ENCODE measurements at regions not wholly inside any gene's neighbourhood (a gene's known extent, or its start where the extent isn't known, plus 50 kb on each side); places are given as distances from the start of the nearest gene placed in this dataset.
"Not testable (repeated sequence)": the region's sequence is repeated elsewhere in the genome, so short reads cannot be mapped to it uniquely, and the experiment has no call there.

DNA sequence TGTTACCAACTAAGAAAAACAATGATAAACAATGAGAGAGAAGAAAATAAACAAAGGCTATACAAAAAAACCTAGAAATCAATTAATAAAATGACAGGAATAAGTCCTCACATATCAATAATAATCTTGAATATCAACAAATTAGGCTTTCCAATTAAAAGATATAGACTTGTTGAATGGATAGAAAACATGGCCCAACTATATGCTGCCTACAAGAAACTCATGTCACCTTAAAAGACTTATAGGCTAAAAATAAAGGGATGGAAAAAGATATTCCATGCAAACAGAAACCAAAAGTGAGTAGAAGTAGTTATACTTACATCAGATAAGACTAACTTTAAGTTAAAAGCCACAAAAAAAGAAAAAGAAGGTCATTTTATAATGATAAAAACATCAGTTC is 183.9 kb downstream of the MYRFL start:
- no peak for DNase-seq (ENCODE audit: low spot score)

DNA sequence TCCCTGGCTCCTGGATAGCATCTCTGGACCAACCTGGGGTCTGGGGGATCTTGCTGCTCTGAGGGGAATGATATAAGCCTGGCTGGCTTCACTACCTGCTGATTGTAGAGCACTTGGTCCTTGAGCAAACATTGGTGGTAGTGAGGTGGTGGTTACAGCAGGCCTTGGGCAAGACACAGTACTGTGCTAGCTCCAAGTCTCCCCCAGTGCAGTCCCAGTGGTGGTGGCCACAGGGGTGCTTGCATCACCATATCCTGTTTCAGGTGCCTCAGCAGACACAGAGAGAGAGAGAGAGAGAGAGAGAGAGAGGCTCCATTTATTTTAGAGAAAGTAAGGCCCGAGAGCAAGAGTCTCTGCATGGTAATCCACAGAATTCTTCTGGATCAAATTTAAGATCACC is 186.3 kb downstream of the MYRFL start:
- no peak for DNase-seq (ENCODE audit: low spot score)

DNA sequence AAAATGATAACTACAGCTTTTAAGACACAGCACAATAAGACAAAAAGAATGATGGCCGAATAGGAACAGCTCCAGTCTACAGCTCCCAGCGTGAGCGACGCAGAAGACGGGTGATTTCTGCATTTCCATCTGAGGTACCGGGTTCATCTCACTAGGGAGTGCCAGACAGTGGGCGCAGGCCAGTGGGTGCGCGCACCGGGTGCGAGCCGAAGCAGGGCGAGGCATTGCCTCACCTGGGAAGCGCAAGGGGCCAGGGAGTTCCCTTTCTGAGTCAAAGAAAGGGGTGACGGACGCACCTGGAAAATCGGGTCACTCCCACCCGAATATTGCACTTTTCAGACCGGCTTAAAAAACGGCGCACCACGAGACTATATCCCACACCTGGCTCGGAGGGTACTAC is 188.0 kb downstream of the MYRFL start:
- not testable (repeated sequence) for DNase-seq (ENCODE audit: low spot score)

DNA sequence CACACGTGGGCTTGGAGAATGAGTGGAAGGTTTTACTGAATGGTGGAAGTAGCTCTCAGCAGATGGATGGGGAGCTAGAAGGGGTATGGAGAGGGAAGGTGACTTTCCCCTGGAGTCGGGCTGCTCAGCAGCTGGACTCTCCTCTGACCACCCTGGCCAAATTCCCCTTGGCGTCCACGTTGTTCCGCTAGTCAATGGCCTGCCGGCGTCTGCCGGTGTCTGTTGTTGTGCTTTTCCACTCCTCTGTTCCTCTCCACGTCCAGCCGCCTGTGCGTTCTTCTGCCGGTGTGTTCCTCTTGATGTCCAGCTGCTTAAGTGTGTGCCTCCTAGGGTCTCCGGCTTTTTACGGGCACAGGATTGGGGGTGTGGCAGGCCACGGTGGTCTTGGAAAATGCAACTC is 203.5 kb downstream of the MYRFL start:
- DNase-seq (ENCODE audit: low spot score): no peak

DNA sequence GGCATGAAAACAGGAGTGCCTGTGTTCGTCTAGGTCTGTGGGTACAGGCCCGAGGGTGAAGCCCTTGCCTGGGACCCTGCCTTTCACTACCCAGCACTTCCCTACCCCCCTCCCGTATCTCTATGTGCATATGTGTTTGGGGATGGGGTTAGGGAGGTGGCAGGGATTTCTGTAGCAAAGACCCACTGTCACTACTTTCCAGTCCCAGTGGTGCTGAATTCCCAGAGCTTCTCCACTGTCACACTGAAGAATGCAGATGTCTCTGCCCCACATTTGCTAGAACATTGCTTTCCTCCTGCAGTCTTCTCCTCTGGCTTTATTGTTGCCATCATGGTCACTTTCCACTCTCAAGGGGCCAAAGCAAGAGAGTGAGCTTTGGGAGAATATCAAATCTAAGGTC is 203.9 kb downstream of the MYRFL start:
- DNase-seq (ENCODE audit: low spot score): no peak

DNA sequence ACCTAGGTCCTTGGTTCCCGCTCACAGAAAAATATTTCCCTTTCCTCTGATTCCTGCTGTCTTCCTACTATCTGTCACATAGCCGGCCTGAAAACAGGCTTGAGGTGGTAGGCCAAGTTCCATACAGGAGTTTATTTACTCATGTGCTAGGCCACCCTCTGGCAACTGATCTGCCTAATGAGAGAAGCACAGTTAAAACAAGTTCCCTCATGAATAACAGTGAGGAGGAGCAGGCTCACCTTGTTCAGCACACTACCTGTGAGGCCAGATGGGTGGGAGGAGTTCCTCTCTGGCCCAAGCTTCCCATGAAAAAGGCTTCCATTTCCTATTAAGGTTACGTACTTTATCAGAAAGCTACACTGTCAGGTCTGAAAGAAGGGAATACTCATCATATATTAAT is 206.0 kb downstream of the MYRFL start:
- no peak for DNase-seq (ENCODE audit: low spot score)

DNA sequence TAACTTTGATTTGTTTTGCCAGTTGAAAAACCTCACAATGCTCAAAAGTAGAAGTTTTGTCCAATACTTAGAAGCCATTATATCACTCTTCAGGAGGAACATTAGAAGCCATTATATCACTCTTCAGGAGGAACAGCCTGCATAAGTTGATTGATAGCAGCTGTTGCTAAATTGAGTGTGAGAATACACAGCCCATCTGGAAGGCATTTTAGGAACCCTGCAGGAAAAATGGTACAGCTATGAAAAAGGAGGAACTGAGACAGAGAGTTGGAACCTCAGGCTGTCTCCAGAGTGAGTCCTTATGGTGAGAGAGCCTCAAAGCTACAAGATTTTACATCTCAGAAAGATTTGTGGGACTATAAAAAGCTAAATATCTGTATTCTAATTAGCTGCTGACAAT is 207.0 kb downstream of the MYRFL start:
- DNase-seq (ENCODE audit: low spot score): no peak

DNA sequence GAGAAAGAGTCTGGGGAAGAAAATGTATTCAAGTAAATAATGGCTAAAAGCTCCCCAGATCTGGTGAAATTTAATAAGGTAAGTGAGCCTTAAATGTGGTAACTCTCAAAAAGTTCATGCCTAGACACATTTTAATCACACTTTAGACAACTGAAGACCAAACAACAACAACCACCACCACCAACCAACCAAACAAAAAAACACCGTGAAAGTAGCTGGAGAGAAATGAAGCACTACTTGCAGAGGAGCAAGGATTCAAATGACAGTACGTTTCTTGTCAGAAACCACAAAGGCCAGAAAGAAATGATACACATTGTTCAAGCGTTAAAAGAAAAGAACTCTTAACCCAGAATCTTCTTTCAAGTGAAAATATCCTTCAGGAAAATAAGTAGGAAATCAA is 208.3 kb downstream of the MYRFL start:
- DNase-seq (ENCODE audit: low spot score): no peak

DNA sequence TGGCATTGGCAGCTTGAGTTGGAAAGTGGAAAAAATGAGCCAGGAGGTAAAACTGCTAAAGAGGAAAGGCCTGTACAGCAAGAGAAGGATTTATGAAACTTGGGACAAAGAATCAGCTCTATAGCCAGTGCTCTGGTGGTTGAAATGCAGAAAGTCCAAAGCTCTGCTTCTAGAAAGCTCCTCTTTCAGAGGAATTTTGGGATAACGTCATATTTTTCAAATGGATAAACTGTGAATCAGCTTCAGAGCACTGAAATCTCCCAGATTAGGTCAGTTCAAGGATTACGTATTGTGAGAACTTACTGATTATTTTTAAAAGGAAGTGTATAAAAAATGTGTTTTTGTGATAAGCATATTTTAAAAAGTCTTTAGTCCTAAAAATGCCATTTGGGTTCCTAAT is 203.1 kb upstream of the CNOT2 start:
- no peak for DNase-seq (ENCODE audit: low spot score)

DNA sequence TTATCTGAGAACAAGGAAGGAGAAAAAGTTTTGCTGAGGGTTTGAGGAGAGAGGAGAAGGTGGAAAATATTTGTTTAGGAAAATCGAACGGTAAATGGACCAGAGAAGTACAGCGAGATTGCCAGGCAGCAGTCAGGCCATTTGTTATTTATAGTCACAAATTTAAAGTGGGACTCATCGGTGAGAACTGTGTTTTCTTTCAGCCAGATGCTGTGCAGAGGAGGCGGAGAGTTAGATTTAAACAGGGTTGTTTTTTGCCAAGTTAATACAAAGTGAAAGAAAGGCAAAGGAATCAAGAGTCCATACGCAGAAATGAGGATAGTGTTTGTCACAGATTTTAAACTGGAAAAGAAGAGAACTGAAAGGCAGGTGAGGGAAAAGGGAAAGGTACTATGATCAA is 200.6 kb upstream of the CNOT2 start:
- DNase-seq (ENCODE audit: low spot score): no peak

DNA sequence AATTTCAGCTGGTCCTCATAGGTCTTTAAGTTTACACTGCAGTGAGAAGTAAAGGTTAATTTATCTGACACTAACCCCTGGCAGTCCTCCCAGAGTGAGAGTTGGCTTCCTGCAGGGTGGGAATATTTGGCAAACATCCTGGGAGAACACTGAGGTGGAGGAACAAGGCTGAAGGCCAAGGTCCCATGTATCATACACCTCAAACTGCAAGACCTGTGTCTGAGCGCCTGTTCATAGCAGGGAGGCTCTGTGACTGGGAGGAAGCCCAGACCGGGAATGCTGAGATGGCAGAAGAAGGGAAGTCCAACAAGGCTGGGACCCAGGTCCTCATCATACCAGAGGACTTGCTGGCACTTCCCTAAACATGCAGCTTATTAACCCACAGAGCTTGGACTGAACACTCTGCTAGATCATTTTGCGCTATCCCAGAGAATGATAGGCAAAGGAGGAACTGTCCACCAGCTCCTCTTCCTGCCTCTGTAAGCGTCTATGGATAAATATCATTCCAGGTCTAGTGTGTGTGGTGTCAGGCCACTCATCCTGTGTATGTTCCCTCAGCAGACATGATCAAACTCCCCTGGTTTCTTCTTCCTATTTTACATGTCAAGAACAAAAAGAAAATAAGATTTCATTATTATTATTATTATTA is 199.6 kb upstream of the CNOT2 start:
- DNase-seq (ENCODE audit: low spot score): no peak

DNA sequence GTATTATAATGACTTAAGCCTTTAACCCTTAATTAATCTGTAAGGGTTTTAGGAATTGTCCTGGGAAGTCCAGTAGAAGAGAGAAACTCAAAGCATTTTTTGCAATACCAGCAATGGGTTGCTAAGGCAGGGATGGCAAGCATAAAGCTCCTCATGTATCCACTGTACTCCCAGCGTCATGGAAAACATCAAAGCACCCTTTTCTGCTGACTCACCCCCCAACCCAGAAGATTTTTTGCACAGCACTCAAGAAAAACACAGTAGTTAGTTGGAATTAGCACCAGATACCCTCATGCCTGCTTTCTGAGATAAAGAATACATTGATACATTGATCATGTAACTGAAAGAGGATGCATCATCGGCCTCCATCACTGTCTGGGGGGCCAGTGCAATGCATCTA is 199.1 kb upstream of the CNOT2 start:
- no peak for DNase-seq (ENCODE audit: low spot score)

DNA sequence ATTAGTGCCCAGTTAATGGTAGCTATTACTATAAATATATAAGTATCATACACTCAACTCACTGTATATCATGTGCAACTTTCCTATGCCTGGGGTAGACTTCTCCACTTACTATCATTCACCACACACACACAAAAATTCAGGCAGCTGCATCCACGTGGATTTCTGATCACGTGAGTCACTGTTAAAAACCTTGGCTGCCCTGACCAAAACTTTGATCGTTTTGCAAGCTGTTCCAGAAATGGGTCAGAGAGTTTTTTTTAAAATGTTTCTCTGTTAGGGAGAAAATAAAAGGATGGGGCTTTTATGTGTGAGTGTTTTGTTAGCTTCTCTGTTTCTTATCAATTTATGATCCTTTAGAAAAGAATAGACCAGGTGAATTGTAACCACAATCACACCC is 198.2 kb upstream of the CNOT2 start:
- DNase-seq (ENCODE audit: low spot score): no peak

DNA sequence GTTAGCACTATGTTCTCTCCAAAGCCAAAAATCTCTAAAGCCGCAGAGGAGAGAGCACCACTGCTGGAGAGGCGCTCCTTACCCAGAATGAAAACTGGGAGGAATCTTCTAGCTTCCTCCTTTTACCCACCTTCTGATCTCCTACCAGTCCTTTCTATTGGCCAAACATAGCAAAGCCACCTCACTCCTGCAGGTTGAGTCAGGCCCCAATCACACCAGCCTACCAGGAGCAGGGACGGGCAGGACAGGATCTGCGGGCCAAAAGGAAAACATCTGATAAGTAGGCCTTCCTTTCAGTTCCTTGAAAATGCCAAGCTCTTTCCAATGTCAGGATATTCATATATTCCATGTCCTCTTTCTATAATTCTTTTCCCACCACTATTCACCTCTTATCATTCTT is 197.7 kb upstream of the CNOT2 start:
- DNase-seq (ENCODE audit: low spot score): no peak

DNA sequence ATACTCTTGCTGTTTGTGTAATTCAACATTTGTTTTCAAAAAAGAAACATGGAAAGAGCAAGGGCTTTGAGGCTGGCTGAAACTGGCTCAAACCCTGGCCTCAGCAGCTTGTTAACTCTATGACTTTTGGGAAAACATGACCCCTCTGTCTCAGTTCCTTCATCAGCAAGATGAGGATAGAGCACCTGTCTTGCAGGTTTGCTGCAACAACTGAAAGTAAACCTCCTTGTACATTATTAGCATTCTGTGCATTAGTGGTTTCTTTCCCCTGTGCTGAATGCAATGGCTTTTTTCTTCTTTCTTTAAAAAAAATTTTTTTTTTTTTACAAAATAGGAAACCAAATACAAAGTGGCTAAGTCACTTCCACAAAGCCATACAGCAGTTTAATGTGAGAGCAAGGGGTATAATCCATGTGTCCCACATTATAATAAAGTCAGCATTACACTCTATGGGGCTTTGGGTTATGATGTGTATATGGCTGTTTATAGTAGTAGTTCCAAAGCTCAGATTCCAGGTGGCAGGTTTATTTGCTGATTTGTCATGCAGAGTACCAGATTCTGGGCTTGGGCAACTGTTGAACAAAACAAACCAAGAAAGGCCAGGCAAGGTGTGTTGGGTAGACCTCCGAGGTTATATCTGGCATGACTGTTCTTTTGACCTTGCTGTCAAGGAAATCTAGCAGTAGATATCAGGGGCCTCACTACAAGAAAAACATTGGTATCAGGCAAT is 194.5 kb upstream of the CNOT2 start:
- no peak for DNase-seq (ENCODE audit: low spot score)

DNA sequence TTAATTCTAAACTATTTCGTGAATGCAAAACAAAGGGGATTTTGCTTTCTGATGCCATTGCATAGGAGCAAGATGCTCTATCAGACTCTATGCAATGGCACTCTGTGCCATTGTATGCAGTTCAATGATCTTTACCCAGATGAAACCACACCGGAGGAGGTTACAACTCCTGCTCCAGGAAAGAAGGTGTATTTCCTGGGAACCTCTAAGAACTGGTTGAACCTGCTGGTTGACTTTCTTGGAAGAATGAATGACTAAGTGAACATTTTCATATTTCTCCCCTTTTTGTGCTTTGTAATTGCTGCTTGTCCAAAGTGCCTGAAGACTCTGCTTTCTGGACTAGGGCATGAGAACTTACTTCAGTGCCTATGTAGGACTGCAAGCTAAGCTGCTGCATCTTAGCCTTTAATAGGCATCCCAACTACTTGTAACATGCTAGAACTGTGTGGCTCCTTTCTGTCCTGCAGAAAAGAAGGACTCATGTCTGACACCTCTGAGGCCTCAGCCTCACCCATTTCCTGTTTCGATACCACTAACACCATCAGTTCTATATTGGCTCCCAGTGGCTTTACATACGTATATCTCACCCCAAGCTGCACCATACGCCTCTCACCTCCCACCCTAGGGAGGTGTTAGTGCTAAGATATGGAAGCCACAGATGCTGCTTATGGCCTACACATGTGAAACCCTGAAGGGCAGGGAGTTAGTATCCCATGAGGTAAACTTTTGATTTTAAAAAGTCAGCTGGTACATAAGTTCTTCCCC is 193.5 kb upstream of the CNOT2 start:
- DNase-seq (ENCODE audit: low spot score): peak; percentile 54

DNA sequence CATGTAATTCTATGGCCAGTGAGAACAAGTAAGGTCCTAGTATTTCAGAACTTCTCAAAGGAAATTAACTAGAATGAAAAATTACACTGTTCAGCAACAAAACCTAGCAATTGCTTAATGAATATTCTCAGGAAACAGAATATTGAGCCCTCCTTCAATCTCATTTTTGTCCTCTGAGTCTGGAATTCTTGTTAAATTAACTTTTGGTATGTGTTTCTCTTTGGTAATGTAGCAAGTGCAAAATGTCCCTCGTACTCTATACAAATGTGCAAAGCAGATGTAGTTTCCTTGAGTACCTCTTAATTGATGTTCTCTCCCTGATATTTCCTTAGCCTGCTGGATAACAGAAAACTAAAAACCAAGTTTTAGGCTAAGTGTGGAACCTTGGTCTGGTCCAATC is 190.8 kb upstream of the CNOT2 start:
- no peak for DNase-seq (ENCODE audit: low spot score)

DNA sequence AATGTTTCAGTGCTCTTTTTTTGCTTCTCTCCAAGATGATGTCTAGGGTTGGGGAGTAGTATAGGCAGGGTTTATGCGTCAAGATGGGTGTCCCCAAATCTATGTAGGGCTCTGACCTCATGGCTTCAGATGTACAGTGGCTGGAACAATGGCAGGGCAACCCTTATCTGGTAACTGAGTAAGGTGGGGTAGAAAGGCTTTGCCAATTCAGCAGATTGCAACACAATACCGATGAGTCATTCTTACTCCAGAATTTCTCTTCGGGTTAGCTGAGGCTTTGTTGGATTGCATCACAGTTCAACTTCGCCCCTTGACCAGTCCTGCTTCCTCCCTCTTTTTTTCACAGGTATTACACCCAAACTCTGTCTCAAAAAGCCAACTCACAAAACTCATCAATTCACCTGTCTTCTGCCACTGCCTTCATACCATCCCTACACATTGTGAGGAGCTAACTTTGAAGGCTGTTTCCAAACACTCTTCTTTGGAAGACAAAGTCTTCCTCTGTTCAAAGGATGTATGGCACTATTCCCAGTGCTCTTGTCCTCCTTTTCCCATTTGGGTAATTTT is 190.2 kb upstream of the CNOT2 start:
- peak; percentile 68 for DNase-seq (ENCODE audit: low spot score)

DNA sequence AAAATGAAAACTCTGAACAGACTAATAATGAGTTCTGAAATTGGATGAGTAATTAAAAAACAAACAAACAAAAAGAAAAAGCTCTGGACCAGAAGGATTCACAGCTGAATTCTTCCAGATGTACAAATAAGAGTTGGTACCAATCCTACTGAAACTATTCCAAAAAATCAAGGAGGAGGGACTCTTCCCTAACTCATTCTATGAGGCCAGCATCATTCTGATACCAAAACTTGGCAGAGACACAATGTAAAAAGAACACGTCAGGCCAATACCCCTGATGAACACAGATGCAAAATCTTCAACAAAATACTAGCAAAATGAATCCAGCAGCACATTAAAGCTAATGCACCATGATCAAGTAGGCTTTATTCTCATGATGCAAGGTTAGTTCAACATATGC is 183.9 kb upstream of the CNOT2 start:
- DNase-seq (ENCODE audit: low spot score): no peak

DNA sequence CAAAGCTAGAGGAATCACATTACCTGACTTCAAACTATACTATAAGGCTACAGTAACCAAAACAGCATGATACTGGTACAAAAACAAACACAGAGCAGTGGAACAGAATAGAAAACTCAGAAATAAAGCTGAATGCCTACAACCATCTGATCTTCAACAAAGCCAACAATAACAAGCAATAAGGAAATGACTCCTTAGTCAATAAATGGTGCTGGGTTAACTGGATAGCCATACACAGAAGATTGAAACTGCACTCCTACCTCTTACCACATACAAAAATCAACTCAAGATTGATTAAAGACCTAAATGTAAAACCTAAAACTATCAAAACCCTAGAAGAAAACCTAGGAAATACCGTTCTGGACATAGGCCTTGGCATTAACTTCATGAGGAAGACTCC is 182.6 kb upstream of the CNOT2 start:
- DNase-seq (ENCODE audit: low spot score): no peak

DNA sequence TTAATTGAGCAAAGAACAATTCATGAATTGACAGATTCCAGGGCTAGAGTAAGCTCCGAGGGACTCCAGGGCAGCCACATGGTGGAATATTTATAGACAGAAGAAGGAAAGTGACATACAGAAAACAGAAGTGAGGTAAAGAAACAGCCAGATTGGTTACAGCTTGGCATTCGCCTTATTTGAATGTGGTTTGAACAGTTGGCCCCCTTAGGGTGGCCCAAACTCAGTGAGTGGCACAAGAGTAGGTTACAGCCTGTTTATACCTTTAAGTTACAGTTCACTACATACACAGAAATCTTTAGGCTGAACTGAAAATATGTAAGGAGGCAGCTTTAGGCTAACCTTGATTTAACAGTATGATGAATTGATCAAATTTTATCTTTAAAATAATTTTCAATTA is 174.5 kb upstream of the CNOT2 start:
- DNase-seq (ENCODE audit: low spot score): no peak

DNA sequence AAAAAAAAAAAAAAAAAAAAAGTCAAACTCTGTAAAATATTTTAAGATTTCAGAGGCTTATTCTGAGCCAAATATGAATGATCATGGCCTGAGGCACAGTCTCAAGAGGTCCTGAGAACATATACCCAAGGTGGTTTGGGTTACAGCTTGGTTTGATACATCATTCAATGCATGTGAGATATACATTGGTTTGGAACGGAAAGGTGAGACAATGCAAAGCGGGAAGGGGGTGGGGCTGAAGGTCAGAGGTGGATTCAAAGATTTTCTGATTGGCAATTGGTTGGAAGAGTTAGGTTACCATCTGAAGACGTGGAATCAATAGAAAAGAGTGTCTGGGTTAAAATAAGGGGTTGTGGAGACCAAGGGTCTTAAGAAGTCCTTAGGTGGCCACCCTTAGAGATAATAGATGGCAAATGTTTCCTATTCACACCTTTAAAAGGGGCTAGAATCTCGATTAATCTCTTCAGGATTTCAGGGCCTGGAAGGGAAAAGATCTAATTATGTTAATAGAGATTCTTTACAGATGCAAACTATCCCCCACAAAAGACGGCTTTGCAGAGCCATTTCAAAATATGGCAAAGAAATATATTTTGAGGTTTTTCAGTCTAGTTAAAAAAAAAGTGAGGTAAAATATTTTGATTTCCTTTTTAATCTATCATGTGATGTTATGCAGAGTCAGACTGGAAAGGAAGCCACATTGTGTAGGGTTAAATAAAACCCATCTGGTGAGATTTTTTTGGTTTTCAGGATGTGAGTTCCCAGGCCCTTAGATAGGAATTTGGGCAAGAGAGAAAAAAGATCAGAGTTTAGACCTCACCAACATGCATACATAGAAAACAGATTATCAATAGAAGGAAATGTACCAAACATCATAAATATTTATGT is 173.8 kb upstream of the CNOT2 start:
- no peak for DNase-seq (ENCODE audit: low spot score)
